ENCODE measurements at regions not wholly inside any gene's neighbourhood (a gene's known extent, or its start where the extent isn't known, plus 50 kb on each side); places are given as distances from the start of the nearest gene placed in this dataset.
"Not testable (repeated sequence)": the region's sequence is repeated elsewhere in the genome, so short reads cannot be mapped to it uniquely, and the experiment has no call there.

DNA sequence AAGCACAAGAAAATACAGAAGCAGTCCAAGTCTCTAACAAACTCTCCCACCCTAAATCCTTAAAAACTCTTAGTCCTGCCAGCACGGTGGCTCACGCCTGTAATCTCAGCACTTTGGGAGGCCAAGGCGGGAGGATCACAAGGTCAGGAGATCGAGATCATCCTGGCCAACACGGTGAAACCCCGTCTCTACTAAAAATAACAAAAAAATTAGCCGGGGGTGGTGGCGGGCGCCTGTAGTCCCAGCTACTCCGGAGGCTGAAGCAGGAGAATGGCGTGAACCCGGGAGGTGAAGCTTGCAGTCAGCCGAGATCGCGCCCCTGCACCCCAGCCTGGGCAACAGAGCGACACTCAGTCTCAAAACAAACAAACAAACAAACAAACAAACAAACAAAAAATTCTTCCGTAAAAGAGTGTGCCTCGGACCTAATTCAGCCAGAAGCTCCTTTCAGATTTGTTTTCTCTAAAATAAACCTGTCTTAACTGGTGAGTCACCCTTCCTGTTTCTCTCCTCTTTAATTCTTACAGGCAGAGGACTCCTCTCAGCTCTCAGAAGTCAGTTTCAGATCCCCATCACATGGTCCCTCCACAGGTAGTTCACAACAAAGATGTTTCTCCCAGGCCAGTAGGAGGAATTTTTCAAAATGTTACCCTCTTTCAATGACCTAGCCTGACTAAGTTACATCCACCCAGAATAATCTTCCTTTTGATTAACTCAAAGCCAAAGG, 953.2 kb downstream of the STIM2 start:
- H3K9me3 ChIP-seq (ENCODE audit: control insufficient read depth in 1 of 2, low read length in 2 of 2); H3K27ac ChIP-seq (ENCODE audit: low read length); H3K36me3 ChIP-seq (ENCODE audit: control insufficient read depth in 1 of 2, insufficient read depth in 2 of 2, low read length in 2 of 2); H3K4me1 ChIP-seq (ENCODE audit: control insufficient read depth in 1 of 2, insufficient read depth in 2 of 2, low read length in 2 of 2); H3K27me3 ChIP-seq (ENCODE audit: low read depth, low read length); H3K4me3 ChIP-seq (ENCODE audit: low read depth in 1 of 2, low read length in 2 of 2): not testable (repeated sequence)

- Histone ChIP-seq H3K36me3 (ENCODE audit: control insufficient read depth in 1 of 2, insufficient read depth in 2 of 2, low read length in 2 of 2) (no peaks in the 10 kb centered on the region), H3K27ac (ENCODE audit: low read length) (no peak overlapping the region), H3K4me1 (ENCODE audit: control insufficient read depth in 1 of 2, insufficient read depth in 2 of 2, low read length in 2 of 2) (no peaks in the 10 kb centered on the region), H3K27me3 (ENCODE audit: low read depth, low read length) (no peaks in the 10 kb centered on the region), H3K4me3 (ENCODE audit: low read depth in 1 of 2, low read length in 2 of 2) (no peak overlapping the region), H3K9me3 (ENCODE audit: control insufficient read depth in 1 of 2, low read length in 2 of 2) (no peaks in the 10 kb centered on the region)
Observed at GRCh38 chr4:27819246-27819645, 958.6 kb downstream of the STIM2 start.

GRCh38 chr4:27828843-27829242, 968.2 kb downstream of the STIM2 start:
- Histone ChIP-seq H3K36me3 (ENCODE audit: control insufficient read depth in 1 of 2, insufficient read depth in 2 of 2, low read length in 2 of 2) (no peaks in the 10 kb centered on the region), H3K4me1 (ENCODE audit: control insufficient read depth in 1 of 2, insufficient read depth in 2 of 2, low read length in 2 of 2) (no peaks in the 10 kb centered on the region), H3K4me3 (ENCODE audit: low read depth in 1 of 2, low read length in 2 of 2) (no peak overlapping the region), H3K27me3 (ENCODE audit: low read depth, low read length) (no peaks in the 10 kb centered on the region), H3K9me3 (ENCODE audit: control insufficient read depth in 1 of 2, low read length in 2 of 2) (no peaks in the 10 kb centered on the region), H3K27ac (ENCODE audit: low read length) (no peak overlapping the region)

GRCh38 chr4:27830251-27830650, 969.6 kb downstream of the STIM2 start:
- no peaks in the 10 kb centered on the region for H3K9me3 ChIP-seq (ENCODE audit: control insufficient read depth in 1 of 2, low read length in 2 of 2)
- H3K27me3 ChIP-seq (ENCODE audit: low read depth, low read length) = no peaks in the 10 kb centered on the region
- H3K27ac ChIP-seq (ENCODE audit: low read length) = no peak overlapping the region
- H3K36me3 ChIP-seq (ENCODE audit: control insufficient read depth in 1 of 2, insufficient read depth in 2 of 2, low read length in 2 of 2) = no peaks in the 10 kb centered on the region
- no peak overlapping the region for H3K4me3 ChIP-seq (ENCODE audit: low read depth in 1 of 2, low read length in 2 of 2)
- H3K4me1 ChIP-seq (ENCODE audit: control insufficient read depth in 1 of 2, insufficient read depth in 2 of 2, low read length in 2 of 2) = no peaks in the 10 kb centered on the region

- Histone ChIP-seq H3K4me1 (ENCODE audit: control insufficient read depth in 1 of 2, insufficient read depth in 2 of 2, low read length in 2 of 2) (no peaks in the 10 kb centered on the region), H3K27me3 (ENCODE audit: low read depth, low read length) (no peaks in the 10 kb centered on the region), H3K9me3 (ENCODE audit: control insufficient read depth in 1 of 2, low read length in 2 of 2) (no peaks in the 10 kb centered on the region), H3K4me3 (ENCODE audit: low read depth in 1 of 2, low read length in 2 of 2) (no peak overlapping the region), H3K36me3 (ENCODE audit: control insufficient read depth in 1 of 2, insufficient read depth in 2 of 2, low read length in 2 of 2) (no peaks in the 10 kb centered on the region), H3K27ac (ENCODE audit: low read length) (no peak overlapping the region)
Observed at GRCh38 chr4:27835851-27836250, 975.2 kb downstream of the STIM2 start.

DNA sequence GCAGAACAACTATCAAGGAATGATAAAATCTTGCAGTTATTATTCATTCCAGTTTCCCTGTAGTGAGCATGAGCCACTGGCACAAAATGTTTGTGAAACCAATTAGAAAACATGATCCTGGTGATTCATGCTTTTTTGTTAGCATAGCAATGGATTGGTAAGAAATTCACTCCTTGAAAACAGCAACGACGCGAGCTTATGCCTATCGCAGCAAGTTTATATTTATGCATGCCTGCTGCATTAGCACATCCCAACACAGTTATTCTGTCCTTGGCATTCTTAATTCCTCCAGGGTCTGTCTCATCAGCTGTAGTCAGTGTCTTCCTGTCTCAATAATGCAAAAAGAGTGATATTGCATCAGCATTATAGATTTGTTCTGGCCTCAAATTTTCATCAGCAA, 975.9 kb downstream of the STIM2 start:
- H3K9me3 ChIP-seq (ENCODE audit: control insufficient read depth in 1 of 2, low read length in 2 of 2) = no peaks in the 10 kb centered on the region
- H3K27me3 ChIP-seq (ENCODE audit: low read depth, low read length) = no peaks in the 10 kb centered on the region
- H3K36me3 ChIP-seq (ENCODE audit: control insufficient read depth in 1 of 2, insufficient read depth in 2 of 2, low read length in 2 of 2) = no peaks in the 10 kb centered on the region
- H3K27ac ChIP-seq (ENCODE audit: low read length) = no peak overlapping the region
- H3K4me1 ChIP-seq (ENCODE audit: control insufficient read depth in 1 of 2, insufficient read depth in 2 of 2, low read length in 2 of 2) = no peaks in the 10 kb centered on the region
- no peak overlapping the region for H3K4me3 ChIP-seq (ENCODE audit: low read depth in 1 of 2, low read length in 2 of 2)

DNA sequence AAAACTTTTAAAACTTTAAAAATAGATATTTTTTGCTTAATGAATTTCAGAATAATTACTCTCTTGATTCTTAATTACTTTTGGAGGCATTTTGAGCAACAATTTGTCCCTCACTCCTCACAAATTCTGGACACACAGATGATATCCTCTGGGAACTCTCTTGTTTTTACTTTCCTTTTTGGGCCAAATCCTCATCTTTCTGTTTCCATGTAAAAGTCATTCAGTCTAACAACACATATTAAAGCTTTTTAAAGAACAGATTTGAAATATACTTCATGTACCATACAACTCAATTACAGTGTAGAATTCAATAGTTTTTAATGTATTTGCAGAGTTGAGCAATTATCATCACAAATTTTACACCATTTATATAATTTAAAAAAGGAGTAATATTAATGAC, 983.1 kb downstream of the STIM2 start:
- no peaks in the 10 kb centered on the region for H3K9me3 ChIP-seq (ENCODE audit: control insufficient read depth in 1 of 2, low read length in 2 of 2)
- no peaks in the 10 kb centered on the region for H3K4me1 ChIP-seq (ENCODE audit: control insufficient read depth in 1 of 2, insufficient read depth in 2 of 2, low read length in 2 of 2)
- H3K27ac ChIP-seq (ENCODE audit: low read length) = no peak overlapping the region
- H3K36me3 ChIP-seq (ENCODE audit: control insufficient read depth in 1 of 2, insufficient read depth in 2 of 2, low read length in 2 of 2) = no peaks in the 10 kb centered on the region
- no peaks in the 10 kb centered on the region for H3K27me3 ChIP-seq (ENCODE audit: low read depth, low read length)
- H3K4me3 ChIP-seq (ENCODE audit: low read depth in 1 of 2, low read length in 2 of 2) = no peak overlapping the region

DNA sequence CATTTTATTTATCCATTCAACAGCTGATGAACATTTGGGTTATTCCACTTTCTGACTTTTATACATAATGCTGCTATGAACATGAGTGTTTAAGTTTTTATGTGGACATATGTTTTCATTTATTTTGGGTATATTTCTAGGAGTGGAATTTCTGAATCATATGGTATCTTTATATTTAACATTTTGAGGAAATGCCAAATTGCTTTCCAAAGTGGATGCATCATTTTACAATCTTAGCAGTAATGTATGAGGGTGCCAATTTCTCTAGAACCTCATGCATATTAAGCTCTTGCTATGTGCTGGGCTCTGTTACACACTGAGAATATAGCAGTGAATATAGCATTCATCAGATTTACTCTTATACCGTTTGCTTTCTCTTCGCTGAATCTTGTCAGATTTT, 983.7 kb downstream of the STIM2 start:
- H3K27ac ChIP-seq (ENCODE audit: low read length) = no peak overlapping the region
- H3K27me3 ChIP-seq (ENCODE audit: low read depth, low read length) = no peaks in the 10 kb centered on the region
- no peaks in the 10 kb centered on the region for H3K4me1 ChIP-seq (ENCODE audit: control insufficient read depth in 1 of 2, insufficient read depth in 2 of 2, low read length in 2 of 2)
- no peak overlapping the region for H3K4me3 ChIP-seq (ENCODE audit: low read depth in 1 of 2, low read length in 2 of 2)
- H3K9me3 ChIP-seq (ENCODE audit: control insufficient read depth in 1 of 2, low read length in 2 of 2) = no peaks in the 10 kb centered on the region
- H3K36me3 ChIP-seq (ENCODE audit: control insufficient read depth in 1 of 2, insufficient read depth in 2 of 2, low read length in 2 of 2) = no peaks in the 10 kb centered on the region

- Histone ChIP-seq H3K27ac (ENCODE audit: low read length) (no peak overlapping the region), H3K4me1 (ENCODE audit: control insufficient read depth in 1 of 2, insufficient read depth in 2 of 2, low read length in 2 of 2) (no peaks in the 10 kb centered on the region), H3K27me3 (ENCODE audit: low read depth, low read length) (no peaks in the 10 kb centered on the region), H3K9me3 (ENCODE audit: control insufficient read depth in 1 of 2, low read length in 2 of 2) (no peaks in the 10 kb centered on the region), H3K36me3 (ENCODE audit: control insufficient read depth in 1 of 2, insufficient read depth in 2 of 2, low read length in 2 of 2) (no peaks in the 10 kb centered on the region), H3K4me3 (ENCODE audit: low read depth in 1 of 2, low read length in 2 of 2) (no peak overlapping the region)
Observed at GRCh38 chr4:27846951-27847350, 986.3 kb downstream of the STIM2 start.

GRCh38 chr4:27861381-27861787, 1000.7 kb downstream of the STIM2 start:
- Histone ChIP-seq H3K27me3 (ENCODE audit: low read depth, low read length) (no peaks in the 10 kb centered on the region), H3K27ac (ENCODE audit: low read length) (no peak overlapping the region), H3K4me1 (ENCODE audit: control insufficient read depth in 1 of 2, insufficient read depth in 2 of 2, low read length in 2 of 2) (no peaks in the 10 kb centered on the region), H3K36me3 (ENCODE audit: control insufficient read depth in 1 of 2, insufficient read depth in 2 of 2, low read length in 2 of 2) (no peaks in the 10 kb centered on the region), H3K9me3 (ENCODE audit: control insufficient read depth in 1 of 2, low read length in 2 of 2) (no peaks in the 10 kb centered on the region), H3K4me3 (ENCODE audit: low read depth in 1 of 2, low read length in 2 of 2) (no peak overlapping the region)

DNA sequence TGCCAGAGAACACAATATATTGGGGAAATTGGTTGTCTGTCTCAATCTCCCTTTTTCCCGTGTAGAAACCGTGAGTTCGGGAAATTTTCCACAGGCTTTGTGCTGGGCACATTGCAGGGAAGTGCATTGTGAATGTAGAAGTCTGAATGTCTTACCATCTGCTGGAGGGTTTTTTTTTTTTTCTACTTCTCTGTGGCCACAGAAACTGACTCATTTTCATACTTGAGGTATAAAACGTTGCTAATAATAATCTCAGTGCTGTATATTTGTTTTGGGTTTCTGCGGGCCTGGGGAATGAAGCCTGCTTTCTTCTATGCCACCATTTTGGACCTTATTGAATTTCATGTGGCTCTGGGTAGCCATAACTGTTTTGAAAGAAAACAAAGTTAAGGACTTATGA, 1001.2 kb downstream of the STIM2 start:
- H3K9me3 ChIP-seq (ENCODE audit: control insufficient read depth in 1 of 2, low read length in 2 of 2) = no peaks in the 10 kb centered on the region
- no peak overlapping the region for H3K27ac ChIP-seq (ENCODE audit: low read length)
- H3K4me1 ChIP-seq (ENCODE audit: control insufficient read depth in 1 of 2, insufficient read depth in 2 of 2, low read length in 2 of 2) = no peaks in the 10 kb centered on the region
- H3K36me3 ChIP-seq (ENCODE audit: control insufficient read depth in 1 of 2, insufficient read depth in 2 of 2, low read length in 2 of 2) = no peaks in the 10 kb centered on the region
- H3K4me3 ChIP-seq (ENCODE audit: low read depth in 1 of 2, low read length in 2 of 2) = no peak overlapping the region
- no peaks in the 10 kb centered on the region for H3K27me3 ChIP-seq (ENCODE audit: low read depth, low read length)

DNA sequence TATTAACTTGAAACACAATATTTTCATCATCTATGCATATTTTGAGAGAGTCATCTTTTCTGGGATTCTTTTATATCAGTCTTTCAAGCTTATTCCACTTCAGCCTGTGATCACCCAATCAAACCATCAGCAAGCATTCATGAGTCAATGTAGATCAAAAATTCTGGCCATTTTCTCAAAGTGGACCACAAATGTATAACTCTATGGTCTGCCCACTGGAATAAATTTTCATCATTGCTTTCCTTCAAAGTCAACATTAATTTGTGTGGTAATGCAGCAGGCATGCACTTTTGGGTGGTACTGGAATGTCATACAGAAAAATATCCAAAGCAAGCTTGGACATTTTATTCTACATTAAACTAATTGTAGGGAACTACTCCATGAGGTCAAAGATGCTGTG, 1013.0 kb downstream of the STIM2 start:
- no peaks in the 10 kb centered on the region for H3K36me3 ChIP-seq (ENCODE audit: control insufficient read depth in 1 of 2, insufficient read depth in 2 of 2, low read length in 2 of 2)
- no peak overlapping the region for H3K4me3 ChIP-seq (ENCODE audit: low read depth in 1 of 2, low read length in 2 of 2)
- H3K4me1 ChIP-seq (ENCODE audit: control insufficient read depth in 1 of 2, insufficient read depth in 2 of 2, low read length in 2 of 2) = no peaks in the 10 kb centered on the region
- no peaks in the 10 kb centered on the region for H3K9me3 ChIP-seq (ENCODE audit: control insufficient read depth in 1 of 2, low read length in 2 of 2)
- H3K27ac ChIP-seq (ENCODE audit: low read length) = no peak overlapping the region
- no peaks in the 10 kb centered on the region for H3K27me3 ChIP-seq (ENCODE audit: low read depth, low read length)
